ENCODE measurements at regions not wholly inside any gene's neighbourhood (a gene's known extent, or its start where the extent isn't known, plus 50 kb on each side); places are given as distances from the start of the nearest gene placed in this dataset.

GRCh38 chr2:42913280-42913878 is 121.0 kb upstream of the HAAO start:
- no peak overlapping the region for H3K4me3 ChIP-seq (ENCODE audit: control insufficient read depth in 2 of 3, extremely low read depth in 1 of 3, insufficient read depth in 2 of 3, low read depth in 1 of 3, low read length in 3 of 3)
- no peak for TF ChIP-seq EZH2 (IDR thresholded peaks at IDR 0.05; ENCODE audit: low read length)
- no peak for TF ChIP-seq CTCF (optimal IDR thresholded peaks at IDR 0.05 in 1 of 3, IDR thresholded peaks at IDR 0.05 in 1 of 3, conservative IDR thresholded peaks at IDR 0.05 in 1 of 3; ENCODE audit: extremely low read depth in 1 of 3, insufficient read depth in 2 of 3, low read length in 3 of 3)
- H4K20me1 ChIP-seq (ENCODE audit: control insufficient read depth, extremely low read depth, insufficient read depth, low read length), result no peaks in the 10 kb centered on the region
- peaks cover 15% of the 10 kb centered on the region for H3K4me1 ChIP-seq (ENCODE audit: control insufficient read depth, extremely low read depth, insufficient read depth, low read length)
- H3K9me3 ChIP-seq (ENCODE audit: control insufficient read depth, low read depth, low read length), result no peaks in the 10 kb centered on the region
- H3K4me2 ChIP-seq (ENCODE audit: control insufficient read depth, extremely low read depth, insufficient read depth, low read depth, low read length), result no peak overlapping the region
- no peak overlapping the region for H2AFZ ChIP-seq (ENCODE audit: control insufficient read depth, low read length)
- H3K79me2 ChIP-seq (ENCODE audit: control insufficient read depth, insufficient read depth, low read length), result no peaks in the 10 kb centered on the region
- dilution Hi-C loops (cut with MboI; ENCODE audit: extremely low pct_ligation_motif_present, low sequenced_read_pairs), result no loop called here
- H3K27ac ChIP-seq (ENCODE audit: control insufficient read depth, insufficient read depth, low read length), result no peak overlapping the region
- no peaks in the 10 kb centered on the region for H3K9me1 ChIP-seq (ENCODE audit: control insufficient read depth, extremely low read depth, insufficient read depth, low read length)
- FAIRE-seq (no peak), DNase-seq (ENCODE audit: low read depth, low spot score) (no peak)
- H3K36me3 ChIP-seq (ENCODE audit: control insufficient read depth in 2 of 2, extremely low read depth in 1 of 2, insufficient read depth in 2 of 2, low read length in 2 of 2), result no peaks in the 10 kb centered on the region
- no peaks in the 10 kb centered on the region for H3K27me3 ChIP-seq (ENCODE audit: control insufficient read depth, extremely low read depth, insufficient read depth, low read length)
- H3K9ac ChIP-seq (ENCODE audit: control insufficient read depth, extremely low read depth, insufficient read depth, low read length), result no peak overlapping the region

- no peaks in the 10 kb centered on the region for H4K20me1 ChIP-seq (ENCODE audit: control insufficient read depth, extremely low read depth, insufficient read depth, low read length)
- FAIRE-seq, result no peak
- H3K27ac ChIP-seq (ENCODE audit: control insufficient read depth, insufficient read depth, low read length), result no peak overlapping the region
- peaks cover 15% of the 10 kb centered on the region for H3K4me1 ChIP-seq (ENCODE audit: control insufficient read depth, extremely low read depth, insufficient read depth, low read length)
- H3K36me3 ChIP-seq (ENCODE audit: control insufficient read depth in 2 of 2, extremely low read depth in 1 of 2, insufficient read depth in 2 of 2, low read length in 2 of 2), result no peaks in the 10 kb centered on the region
- H3K9me1 ChIP-seq (ENCODE audit: control insufficient read depth, extremely low read depth, insufficient read depth, low read length), result no peaks in the 10 kb centered on the region
- DNase-seq (ENCODE audit: low read depth, low spot score), result no peak
- H3K27me3 ChIP-seq (ENCODE audit: control insufficient read depth, extremely low read depth, insufficient read depth, low read length), result no peaks in the 10 kb centered on the region
- H3K4me2 ChIP-seq (ENCODE audit: control insufficient read depth, extremely low read depth, insufficient read depth, low read depth, low read length), result no peak overlapping the region
- H3K79me2 ChIP-seq (ENCODE audit: control insufficient read depth, insufficient read depth, low read length), result no peaks in the 10 kb centered on the region
- no peaks in the 10 kb centered on the region for H3K9me3 ChIP-seq (ENCODE audit: control insufficient read depth, low read depth, low read length)
- no peak overlapping the region for H2AFZ ChIP-seq (ENCODE audit: control insufficient read depth, low read length)
- H3K4me3 ChIP-seq (ENCODE audit: control insufficient read depth in 2 of 3, extremely low read depth in 1 of 3, insufficient read depth in 2 of 3, low read depth in 1 of 3, low read length in 3 of 3), result no peak overlapping the region
- TF ChIP-seq EZH2 (IDR thresholded peaks at IDR 0.05; ENCODE audit: low read length), result no peak
- no peak for TF ChIP-seq CTCF (optimal IDR thresholded peaks at IDR 0.05 in 1 of 3, IDR thresholded peaks at IDR 0.05 in 1 of 3, conservative IDR thresholded peaks at IDR 0.05 in 1 of 3; ENCODE audit: extremely low read depth in 1 of 3, insufficient read depth in 2 of 3, low read length in 3 of 3)
- dilution Hi-C loops (cut with MboI; ENCODE audit: extremely low pct_ligation_motif_present, low sequenced_read_pairs), result no loop called here
- H3K9ac ChIP-seq (ENCODE audit: control insufficient read depth, extremely low read depth, insufficient read depth, low read length), result no peak overlapping the region
These were observed 118.4 kb upstream of the HAAO start for GRCh38 chr2:42910645-42911405.

Measured in keratinocyte (primary cell).